ENCODE measurements at regions not wholly inside any gene's neighbourhood (a gene's known extent, or its start where the extent isn't known, plus 50 kb on each side); places are given as distances from the start of the nearest gene placed in this dataset.

DNA sequence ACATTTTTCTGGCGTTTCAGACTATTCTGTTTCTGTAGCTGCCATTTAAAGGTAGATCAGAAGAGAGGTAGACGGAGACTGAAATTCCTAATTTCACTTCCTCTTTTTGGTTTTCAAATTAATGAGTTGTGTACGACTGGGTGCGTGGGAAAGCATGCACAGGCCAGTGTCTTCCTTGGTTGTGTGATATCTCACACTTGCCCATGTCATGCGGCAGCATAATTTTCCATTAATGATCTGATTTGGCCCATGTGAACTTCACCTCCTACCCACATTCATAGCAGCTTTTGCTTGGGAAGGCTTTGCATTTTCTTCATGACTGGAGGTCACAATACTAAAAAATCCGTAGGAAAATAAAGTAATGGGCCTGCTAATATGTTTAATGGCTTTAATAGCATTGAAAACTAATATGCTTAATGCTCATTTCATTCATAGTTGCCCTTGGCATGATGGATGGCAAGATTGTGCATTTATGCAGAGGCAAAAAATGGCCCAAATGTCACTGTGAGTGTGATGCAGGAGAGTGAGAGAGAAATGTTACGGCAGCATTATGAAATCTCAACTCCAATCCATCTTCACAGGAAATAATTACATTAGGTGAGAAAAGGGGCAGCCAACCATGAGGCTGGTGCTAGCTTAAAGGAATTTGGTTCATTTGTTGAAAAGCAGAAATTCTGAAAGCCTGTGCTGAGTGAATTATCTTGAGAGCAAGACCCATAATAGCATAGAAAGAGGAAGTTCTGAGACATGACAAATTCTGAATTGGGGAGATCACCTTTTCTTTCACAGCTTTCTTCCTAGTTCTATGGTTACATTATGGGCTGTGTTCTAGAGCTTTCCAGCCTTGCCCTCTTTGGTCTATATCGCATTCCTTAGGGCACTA is 69.0 kb upstream of the UST start:
- Mint-ChIP-seq H3K4me1 (ENCODE audit: low read depth) (no peaks in the 10 kb centered on the region), H3K9me3 (peaks cover 5% of the 10 kb centered on the region), H3K4me3 (no peak overlapping the region), H3K27me3 (ENCODE audit: low read depth) (peaks cover 12% of the 10 kb centered on the region), H3K36me3 (ENCODE audit: insufficient read depth) (no peaks in the 10 kb centered on the region)
- DNase-seq, result no peak
- no peak for ATAC-seq

DNA sequence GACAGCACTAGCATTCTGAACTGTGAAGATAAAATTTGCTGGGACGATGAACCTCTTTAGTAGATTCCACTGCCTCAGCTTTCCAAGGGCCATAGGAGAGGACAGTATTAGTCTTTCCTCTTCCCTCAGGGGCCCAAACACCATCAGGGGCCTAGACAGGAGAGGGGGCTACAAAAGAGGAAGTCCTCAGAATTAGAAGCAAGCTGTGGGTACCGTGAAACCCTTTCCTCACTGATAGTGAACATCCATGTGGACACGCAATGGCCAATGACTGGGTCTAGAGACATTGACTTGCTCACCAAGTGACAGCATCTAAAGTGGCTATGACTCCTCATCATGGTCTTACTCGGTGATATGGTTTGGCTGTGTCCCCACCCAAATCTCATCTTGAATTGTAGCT is 68.1 kb upstream of the UST start:
- Mint-ChIP-seq H3K36me3 (ENCODE audit: insufficient read depth) (no peaks in the 10 kb centered on the region), H3K27me3 (ENCODE audit: low read depth) (peaks cover 12% of the 10 kb centered on the region), H3K9me3 (no peaks in the 10 kb centered on the region), H3K4me3 (no peak overlapping the region), H3K4me1 (ENCODE audit: low read depth) (no peaks in the 10 kb centered on the region)
- DNase-seq (no peak), ATAC-seq (no peak)

DNA sequence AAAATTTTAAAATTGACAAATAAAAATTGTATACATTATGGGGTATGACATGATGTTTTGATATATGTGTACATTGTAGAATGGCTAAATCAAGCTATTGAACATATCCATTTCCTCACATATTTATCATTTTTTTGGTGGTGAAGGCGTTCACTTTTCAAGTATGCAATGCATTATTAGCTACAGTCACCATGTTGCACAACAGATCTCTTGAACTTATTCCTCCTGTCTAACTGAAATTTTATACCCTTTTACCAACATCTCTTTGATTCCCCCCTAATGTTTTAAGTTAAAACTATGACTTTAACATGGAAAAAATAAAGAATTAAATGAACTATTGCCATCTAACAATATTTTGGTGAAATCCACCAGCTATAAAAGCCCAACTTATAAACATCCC is 65.2 kb upstream of the UST start:
- H3K4me3 Mint-ChIP-seq, result no peak overlapping the region
- H3K9me3 Mint-ChIP-seq, result no peaks in the 10 kb centered on the region
- DNase-seq, result no peak
- no peaks in the 10 kb centered on the region for H3K4me1 Mint-ChIP-seq (ENCODE audit: low read depth)
- no peak for ATAC-seq
- peaks cover 13% of the 10 kb centered on the region for H3K27me3 Mint-ChIP-seq (ENCODE audit: low read depth)
- no peaks in the 10 kb centered on the region for H3K36me3 Mint-ChIP-seq (ENCODE audit: insufficient read depth)

DNA sequence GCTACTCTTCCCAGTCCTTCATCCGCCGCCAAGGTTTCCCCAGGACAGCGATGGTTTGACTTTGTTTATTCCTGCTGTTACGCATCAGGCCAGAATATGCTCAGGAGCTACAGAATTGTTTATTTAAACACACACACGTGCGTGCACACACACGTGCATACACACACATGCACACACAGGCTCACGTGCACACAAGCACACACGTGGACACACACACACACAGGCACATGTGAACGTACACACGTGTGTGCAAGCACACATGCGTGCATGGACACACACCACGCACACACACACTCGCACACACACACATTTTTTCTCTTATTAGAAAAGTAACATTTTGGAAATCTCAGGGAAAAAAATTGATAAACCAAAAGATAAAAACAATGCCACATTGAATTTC is 64.6 kb upstream of the UST start:
- Mint-ChIP-seq H3K9me3 (no peaks in the 10 kb centered on the region), H3K4me3 (no peak overlapping the region), H3K27me3 (ENCODE audit: low read depth) (peaks cover 11% of the 10 kb centered on the region), H3K36me3 (ENCODE audit: insufficient read depth) (no peaks in the 10 kb centered on the region), H3K4me1 (ENCODE audit: low read depth) (no peaks in the 10 kb centered on the region)
- DNase-seq (no peak), ATAC-seq (no peak)

DNA sequence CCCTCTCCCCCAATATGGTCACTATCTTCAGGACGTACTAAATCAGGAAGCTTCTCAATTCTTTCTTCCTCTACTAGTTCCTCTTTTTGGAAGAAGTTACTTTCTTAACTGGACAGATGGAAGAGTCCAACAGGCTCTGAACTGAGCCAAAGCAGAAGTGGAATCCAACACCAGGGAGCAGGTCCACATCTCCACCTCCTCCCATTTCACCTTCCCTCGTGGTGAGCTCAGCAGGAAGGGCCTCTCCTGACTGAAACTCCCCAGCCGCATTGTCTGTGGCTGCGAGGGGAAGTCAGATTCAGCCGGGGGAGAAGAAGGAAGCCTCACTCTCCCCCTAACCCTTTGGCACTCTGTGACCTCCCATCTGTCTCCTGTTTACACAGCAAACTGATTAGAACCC is 63.8 kb upstream of the UST start:
- no peak for ATAC-seq
- Mint-ChIP-seq H3K4me1 (ENCODE audit: low read depth) (no peaks in the 10 kb centered on the region), H3K36me3 (ENCODE audit: insufficient read depth) (no peaks in the 10 kb centered on the region), H3K4me3 (no peak overlapping the region), H3K9me3 (no peaks in the 10 kb centered on the region), H3K27me3 (ENCODE audit: low read depth) (peaks cover 4% of the 10 kb centered on the region)
- no peak for DNase-seq

DNA sequence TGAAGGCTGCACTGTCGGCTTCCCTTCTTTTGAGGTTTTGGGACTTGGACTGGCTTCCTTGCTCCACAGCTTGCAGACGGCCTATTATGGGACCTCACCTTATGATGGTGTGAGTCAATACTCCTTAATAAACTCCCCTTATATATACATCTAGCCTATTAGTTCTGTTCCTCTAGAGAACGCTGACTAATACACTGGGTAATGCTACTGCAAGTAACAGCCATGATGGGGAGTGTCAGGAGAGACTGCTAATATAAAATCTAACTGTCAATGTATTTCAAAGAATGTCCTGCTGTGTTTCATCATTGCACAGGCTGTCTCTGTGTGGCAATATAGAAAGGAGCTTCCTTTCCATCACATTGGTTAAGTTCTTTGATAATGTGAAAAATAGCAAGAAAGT is 57.7 kb upstream of the UST start:
- no peak for DNase-seq
- H3K9me3 Mint-ChIP-seq, result no peaks in the 10 kb centered on the region
- H3K4me3 Mint-ChIP-seq, result no peak overlapping the region
- ATAC-seq, result no peak
- no peaks in the 10 kb centered on the region for H3K4me1 Mint-ChIP-seq (ENCODE audit: low read depth)
- no peaks in the 10 kb centered on the region for H3K36me3 Mint-ChIP-seq (ENCODE audit: insufficient read depth)
- no peaks in the 10 kb centered on the region for H3K27me3 Mint-ChIP-seq (ENCODE audit: low read depth)

DNA sequence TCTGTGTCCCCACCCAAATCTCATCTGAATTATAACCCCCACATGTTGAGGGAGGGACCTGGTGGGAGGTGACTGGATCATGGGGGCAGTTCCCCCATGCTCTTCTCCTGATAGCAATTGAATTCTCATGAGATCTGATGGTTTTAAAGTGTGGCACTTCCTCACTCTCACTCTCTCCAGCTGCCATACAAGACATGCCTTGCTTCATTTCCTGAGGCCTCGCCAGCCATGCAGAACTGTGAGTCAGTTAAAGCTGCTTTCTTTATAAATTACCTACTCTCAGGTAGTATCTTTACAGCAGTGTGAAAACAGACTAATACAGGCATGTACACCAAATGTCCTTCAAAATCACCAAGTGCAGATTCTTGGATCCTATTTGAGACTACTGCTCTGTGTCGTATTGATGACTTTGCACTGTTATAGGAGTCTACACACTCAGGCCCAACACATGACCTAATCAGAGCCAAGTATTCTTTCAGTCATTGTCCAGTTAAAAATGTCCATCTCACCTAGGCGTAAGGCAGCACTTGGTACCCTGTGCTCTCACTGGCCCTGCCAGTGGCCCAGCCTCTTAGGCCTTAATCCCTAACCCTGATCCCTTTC is 52.8 kb upstream of the UST start:
- DNase-seq (no peak), ATAC-seq (no peak)
- Mint-ChIP-seq H3K9me3 (no peaks in the 10 kb centered on the region), H3K36me3 (ENCODE audit: insufficient read depth) (no peaks in the 10 kb centered on the region), H3K4me1 (ENCODE audit: low read depth) (no peaks in the 10 kb centered on the region), H3K4me3 (no peak overlapping the region), H3K27me3 (ENCODE audit: low read depth) (peaks cover 5% of the 10 kb centered on the region)
